Tongue (tissue), 1 donor: ENCODE measurements at regions not wholly inside any gene's neighbourhood (a gene's known extent, or its start where the extent isn't known, plus 50 kb on each side); places are given as distances from the start of the nearest gene placed in this dataset.
"Not testable (repeated sequence)": the region's sequence is repeated elsewhere in the genome, so short reads cannot be mapped to it uniquely, and the experiment has no call there.

ENCODE experiments used
- DNase-seq: peaks from one replicate; pipeline ENCODE4 v3.0.0-alpha.2; 2015

DNA sequence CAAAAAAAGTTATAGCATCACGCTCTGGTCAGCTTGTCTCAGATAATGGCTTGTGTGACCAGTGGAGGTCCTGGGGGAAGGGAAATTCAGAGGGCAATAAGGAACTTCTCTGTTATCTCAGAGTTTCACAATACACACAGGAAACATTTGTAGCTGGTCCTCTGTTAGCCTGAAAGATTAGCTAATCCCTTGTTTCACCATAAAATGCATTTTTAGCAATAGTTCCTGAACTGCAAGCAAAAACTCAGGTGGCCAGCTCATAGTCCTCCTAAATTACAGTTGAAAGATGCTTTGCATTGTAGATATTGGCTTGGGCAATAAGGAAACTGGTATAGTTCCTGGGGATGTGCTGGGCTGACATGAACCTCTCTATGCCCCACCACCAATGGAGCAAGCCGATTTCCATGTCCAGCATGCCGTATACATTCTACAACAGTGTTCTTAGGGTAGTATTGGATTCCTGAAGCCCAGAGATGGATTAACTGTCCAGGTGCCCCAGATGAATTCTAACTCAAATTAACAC, 141.5 kb upstream of the TBL1XR1 start:
- DNase-seq, result no peak

DNA sequence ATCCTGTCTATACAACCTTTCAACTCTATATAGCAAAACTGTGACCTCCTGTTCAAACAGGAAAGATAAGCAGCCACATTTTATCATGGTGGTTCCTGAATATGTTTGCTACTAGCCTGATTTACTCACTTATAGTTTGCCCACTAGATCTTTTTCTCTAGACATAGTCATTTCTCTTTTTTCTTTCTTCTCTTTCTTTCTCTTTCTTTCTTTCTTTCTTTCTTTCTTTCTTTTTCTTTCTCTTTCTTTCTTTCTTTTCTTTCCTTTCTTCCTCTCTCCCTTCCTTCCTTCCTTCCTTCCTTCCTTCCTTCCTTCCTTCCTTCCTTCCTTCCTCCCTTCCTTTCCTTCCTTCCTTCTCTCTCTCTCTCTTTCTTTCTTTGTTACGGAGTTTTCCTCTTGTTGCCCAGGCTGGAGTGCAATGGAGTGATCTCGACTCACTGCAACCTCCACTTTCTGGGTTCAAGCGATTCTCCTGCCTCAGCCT, 142.0 kb upstream of the TBL1XR1 start:
- DNase-seq, result not testable (repeated sequence)

DNA sequence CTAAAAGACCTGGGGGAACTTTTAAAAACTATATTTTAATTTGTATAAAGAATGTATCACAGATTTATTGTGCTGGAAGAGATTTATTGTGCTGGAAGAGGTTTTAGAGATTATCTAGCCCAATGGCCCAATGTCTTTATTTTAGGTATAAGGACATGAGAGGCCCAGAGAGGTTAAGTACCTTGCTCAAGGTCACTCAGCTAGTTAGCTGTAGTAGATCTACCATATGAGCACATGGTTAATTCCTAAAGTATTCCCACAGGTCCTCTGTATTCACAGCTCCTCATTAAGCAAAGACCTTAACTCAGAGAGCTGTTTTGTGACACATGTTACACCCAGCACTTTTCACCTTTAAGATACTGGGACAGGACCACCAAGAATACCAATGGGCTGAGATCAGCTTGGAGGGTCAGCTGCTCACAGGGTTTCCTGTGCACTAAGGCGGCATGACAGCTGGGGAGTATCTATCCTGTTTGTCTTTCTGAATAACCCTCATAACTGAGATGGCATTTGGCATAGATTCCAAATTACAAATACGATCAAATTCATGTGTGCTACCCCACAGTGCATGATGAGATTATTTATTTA, 143.1 kb upstream of the TBL1XR1 start:
- DNase-seq, result peak; percentile 87

DNA sequence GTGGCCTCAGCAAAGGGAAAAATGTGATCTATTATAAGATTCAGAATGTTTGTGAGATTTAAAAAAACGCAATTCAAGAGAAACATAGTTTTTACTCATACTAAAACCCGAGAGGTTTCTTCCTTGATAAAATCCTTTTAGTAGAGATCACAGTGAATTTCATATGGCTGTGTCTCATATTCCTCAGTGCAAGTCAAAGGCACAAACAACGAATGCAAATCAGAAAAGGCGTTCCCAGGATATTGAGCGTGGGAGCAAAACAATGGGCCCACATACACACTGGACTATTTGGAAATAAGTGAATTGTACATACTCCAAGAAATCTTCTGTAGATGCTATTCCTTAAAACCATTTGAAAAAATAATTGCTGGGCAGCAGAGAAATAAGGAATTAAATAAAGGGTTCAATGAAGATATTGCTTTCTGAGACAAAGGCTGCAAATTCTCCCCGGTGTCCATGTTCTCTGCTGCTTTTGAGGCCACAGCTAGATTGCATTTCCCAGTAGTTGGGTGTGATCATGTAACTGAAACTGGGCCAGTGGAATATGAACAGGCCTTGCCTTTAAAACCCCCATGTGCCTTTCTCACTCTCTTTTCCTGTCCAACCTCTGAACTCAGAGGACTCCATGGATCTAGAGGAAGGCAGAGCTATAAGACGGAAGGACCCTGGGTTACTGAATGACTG, 144.6 kb upstream of the TBL1XR1 start:
- DNase-seq, result no peak

DNA sequence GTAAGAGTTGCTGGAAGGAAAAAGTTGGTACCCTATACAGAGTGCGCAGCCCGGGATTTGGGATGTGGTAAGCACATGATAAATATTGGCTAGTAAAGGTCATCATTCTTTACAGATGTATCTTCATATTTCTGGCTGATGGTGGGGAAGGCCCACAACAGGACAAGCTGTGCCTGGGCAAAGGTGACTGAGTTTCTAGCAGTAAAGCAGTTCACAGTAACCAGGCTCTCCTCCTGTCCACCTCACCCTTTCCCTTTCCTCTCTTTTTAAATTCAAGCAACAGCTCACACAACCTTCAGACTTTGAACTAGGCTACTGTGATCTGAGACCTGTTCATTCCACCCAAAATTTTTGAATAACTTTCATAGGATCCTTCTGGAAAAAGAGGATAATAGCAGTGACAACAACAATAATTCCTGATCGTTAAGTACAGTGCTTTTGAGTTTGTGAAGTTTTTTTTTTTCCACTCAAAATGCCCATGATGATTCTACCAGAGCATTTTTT, 145.9 kb upstream of the TBL1XR1 start:
- DNase-seq, result no peak

DNA sequence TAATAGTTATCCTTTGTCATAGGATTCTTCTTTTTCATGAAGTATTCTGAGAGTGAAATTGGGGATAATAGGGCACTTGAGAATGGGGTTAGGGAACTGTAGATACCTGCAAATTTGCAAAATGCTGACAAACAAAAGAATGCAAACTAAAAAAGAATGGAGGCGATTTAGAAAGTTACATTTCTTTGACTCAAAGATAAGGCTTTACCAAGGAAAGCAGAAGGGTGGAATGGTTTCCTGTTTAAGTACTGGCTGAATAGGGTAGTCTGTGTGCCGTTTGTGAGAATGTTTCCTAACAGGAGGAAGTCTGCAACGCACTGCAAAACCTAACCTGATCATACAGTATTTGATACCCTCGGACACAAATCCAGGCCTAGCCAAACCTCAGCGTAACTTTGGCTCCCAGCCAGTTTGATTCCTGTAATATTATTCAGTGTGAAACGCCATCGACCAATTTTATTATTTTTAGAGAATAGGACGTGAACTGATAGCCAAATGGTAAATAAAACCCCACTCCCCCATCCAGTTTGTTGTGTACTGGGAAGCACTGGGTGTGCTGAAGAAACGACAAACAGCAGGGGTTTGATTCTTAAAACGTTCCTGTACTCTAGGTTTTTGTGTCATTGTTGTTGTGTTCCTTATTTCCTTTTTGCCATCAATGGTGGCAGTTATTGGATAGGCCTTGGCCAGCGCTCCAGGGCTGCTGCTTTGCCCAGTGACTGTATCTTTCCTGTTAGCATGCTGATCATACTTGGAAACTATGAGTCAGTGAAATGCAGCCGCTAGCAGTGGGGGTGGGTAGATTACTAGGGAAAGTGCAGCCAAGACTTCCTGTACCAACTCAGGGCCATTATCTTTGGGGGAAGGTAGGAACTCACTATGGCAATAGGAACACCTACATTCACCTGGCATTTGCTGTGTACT, 148.0 kb upstream of the TBL1XR1 start:
- peak; percentile 96 for DNase-seq

DNA sequence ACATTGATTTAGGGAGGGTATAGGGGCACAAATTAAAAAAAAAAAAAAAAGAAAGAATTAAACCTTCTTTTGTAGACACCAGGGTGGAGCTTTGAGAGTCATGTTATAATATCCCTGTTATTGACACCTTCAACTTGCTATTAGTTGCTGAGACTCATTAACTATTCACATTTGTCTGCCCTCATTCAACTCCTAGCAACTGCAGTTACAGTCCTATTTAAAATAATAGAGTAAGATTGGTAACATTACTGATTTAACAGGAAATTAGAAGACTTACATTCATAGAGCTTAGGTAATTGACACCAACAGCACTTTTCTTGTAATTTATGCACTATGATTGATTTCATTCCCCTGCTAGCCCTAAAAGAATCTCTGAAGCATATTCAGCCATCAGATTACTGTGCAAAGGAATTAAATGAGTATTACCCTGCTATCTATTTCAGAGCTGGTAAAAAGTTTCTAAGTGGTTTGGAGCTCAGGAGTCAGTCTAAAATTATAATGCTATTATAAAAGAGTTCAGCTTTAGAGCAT, 148.8 kb upstream of the TBL1XR1 start:
- peak; percentile 17 for DNase-seq

DNA sequence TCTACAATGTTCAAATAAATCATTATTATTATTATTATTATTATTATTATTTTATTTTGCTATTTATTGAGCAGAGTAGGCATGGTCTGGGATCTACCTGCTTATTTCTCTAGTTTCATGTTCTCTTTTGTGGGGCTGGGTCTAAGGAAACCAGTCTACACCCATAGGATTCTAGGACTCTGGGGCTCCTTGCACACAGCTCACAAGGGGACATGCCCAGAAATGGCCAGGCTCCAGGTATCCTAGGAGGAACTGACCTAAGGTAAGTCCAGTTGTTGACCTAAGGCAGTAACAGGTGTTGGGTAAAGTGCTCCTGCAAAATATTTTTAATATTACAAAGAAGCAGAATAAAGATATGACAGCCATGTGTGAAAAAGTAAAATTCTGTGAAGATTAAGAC, 149.6 kb upstream of the TBL1XR1 start:
- DNase-seq, result no peak

DNA sequence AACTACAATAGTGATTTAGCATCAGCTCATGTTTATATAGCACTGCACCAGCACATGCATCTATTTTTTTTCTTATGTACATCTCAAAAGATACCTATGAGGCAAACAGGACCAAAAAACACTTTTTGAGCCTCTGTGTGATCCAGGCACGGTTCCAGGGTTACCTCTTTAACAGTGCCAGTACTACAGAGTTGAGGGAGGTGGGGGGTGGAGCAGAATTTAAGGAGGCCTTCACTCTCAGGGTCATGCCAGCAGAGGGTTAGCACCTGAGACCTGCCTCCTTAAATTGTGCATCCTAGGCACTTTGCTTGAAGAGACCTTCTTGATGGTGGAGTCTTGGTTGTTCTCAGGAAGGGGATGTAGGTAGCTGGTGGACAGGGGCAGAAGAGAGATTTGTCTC, 150.3 kb upstream of the TBL1XR1 start:
- no peak for DNase-seq

DNA sequence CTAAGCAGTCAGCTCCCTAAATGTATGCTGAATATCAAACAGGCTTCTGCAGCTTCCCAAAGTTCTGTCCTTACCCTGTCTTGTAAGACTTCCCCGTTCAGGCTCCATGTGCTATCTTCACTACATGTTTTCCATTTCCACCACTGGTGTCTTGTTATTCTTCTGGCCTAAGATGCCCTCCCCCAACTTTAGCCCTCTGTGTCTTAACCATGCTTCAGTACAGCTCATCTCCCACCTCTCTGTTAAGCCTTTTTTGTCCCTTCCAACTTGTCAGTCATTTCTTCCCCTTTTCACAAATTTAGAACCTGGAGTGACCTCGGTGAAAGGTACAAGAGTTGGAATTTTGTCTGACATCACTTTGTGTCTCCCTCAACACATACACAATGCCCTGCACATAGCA, 151.7 kb upstream of the TBL1XR1 start:
- DNase-seq, result no peak

DNA sequence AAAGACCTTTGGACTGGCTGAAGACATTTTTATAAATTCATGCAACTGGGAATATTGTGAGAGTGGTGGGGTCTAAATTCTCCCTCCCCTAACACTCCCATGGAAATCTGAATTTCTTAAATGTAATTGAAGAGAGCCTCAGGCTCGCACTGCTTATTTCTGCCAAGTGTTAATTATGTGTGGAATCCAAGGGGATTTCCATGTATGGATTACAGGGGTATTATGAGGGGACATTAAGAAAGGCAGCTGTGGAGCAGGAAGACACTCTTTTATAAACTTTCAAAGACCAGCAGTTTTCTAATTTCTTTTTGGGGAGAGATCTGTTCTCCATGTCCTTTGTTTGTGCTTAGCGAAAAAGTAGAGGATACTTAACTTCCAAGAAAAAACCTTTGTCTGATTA, 152.1 kb upstream of the TBL1XR1 start:
- peak; percentile 66 for DNase-seq

DNA sequence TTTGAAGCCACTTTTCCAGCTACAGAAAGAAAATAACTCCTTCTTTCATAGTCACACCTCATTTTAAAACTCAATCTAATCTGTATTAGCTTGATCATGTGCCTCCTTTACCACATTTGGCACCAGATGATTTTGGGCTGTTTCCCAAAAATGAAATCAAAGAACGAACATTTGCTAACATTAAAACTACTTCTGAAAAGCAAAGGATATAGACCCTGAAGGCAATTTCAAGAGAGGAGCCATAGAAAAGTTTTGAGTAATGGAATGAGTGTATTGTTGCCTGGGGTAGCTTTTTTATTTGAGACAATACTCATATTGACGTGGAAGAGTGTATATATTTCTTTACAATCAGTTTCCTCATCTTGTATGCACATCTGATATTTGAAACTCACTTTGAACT, 152.8 kb upstream of the TBL1XR1 start:
- no peak for DNase-seq

DNA sequence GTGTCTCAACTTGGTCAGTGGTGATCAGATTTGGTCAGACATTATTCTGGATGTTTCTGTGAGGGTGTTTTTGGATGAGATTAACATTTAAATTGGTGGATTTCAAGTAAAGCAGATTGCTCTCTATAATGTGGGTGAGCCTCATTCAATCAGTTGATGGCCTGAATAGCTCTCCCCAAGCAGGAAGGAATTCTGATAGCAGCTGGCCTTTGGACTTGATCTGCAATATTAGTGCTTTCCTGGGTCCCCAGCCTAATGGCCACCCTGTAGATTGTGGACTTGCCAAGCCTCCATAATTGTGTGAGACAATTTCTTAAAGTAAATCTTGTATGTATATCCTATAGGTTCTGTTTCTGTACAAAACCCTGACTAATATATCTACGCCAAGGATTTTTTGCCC, 153.9 kb upstream of the TBL1XR1 start:
- no peak for DNase-seq

DNA sequence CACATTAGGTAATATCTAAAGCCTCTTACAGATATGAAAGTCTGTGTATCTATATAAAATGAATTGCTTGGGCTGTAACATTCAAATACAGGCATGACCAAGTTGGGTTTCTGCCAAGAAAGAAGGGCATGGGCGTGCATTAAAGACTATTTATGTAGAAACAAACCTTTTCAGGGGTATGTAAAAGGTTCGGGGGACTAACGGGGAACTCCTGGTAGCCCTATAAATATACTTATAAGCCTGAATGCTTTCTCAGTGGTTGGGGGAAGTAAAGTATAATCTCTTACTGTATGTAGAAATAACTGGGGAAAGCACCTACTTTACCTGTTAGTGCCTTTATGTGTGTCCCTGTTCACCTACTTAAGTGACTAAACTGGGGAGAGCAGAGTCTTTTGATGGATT, 154.5 kb upstream of the TBL1XR1 start:
- no peak for DNase-seq

DNA sequence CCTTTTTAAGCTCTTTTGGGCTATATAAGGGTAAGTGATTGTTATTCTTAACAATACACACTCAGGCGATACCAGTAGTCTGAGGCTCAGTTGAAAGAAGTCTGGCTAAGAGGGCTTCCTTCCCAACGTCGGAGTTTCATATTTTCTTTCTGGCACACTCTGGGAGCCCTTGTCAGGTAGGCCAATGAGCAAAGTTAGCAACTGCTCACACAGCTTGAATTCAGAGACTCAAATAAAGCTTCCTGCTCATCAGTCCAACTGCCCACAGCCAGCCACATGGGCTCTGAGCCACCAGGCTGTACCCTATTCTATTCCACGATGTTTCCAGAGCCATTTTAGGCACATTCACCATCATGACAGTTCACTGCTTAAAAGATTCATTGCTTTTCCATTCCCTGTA, 155.1 kb upstream of the TBL1XR1 start:
- peak; percentile 32 for DNase-seq

DNA sequence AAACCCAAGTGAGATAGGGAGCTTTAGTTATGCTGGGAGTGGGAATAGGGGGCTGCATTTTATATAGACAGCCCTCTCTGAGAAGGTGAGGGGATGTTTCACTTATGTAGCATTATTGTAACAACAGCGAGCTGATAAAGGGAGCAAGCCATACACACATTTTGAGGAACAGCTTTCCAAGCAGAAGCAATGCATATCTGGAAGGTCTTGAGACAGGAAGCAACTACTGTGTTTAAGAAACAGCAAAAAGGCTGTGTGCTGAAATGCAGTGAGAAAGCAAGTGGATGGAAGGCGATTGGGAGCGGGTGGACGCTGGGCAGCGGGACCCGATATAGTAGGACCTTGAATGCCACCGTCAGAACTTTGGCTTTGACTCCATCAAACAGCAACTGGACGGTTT, 155.9 kb upstream of the TBL1XR1 start:
- no peak for DNase-seq

DNA sequence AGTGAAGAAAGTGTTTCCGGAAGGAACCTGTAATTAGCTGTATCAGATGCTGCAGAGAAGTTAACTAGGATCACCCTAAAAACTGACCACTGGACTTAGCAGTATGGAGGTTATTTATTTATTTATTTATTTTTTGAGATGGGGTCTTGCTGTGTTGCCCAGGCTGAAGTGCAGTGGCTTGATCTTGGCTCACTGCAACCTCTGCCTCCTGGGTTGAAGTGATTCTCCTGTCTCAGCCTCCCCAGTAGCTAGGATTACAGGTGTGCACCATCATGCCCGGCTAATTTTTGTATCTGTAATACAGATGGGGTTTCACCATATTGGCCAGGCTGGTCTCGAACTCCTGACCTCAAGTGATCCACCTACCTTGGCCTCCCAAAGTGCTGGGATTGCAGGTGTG, 156.6 kb upstream of the TBL1XR1 start:
- DNase-seq, result not testable (repeated sequence)

DNA sequence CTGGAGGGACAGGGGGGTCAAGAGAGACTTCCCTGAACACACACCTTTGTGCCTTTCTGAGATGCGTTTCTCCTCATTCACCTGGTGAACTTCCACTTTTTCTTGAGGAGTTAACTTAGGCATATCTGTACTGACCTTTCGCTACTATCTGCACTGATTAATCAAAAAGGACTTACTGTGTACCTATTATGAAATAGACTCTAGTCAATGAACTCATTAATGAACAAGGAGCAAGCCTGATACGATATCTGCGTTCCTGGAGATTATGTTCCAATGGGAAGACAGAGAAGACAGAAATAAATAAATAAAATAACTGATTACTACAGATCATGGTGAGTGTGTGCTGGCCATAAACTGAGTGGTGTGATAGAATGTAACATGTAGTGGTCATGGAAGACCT, 157.2 kb upstream of the TBL1XR1 start:
- DNase-seq, result no peak

DNA sequence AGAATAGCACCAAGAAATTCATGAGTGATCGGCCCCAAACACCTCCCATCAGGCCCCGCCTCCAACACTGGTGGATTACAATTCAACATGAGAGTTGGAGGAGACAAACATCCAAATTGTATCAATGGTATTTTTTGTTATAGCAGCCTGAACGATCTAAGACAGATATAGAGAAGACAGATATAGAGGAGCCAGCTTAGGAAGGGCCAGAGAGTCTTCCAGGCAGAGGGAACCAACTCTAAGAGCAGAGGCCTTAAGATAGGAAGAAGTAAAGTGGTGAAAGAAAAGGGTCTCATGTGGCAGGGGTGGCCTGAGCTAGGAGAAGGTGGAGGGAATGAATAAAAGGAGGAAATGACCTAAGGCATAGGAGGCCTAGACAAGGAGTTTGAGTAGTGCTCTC, 158.8 kb upstream of the TBL1XR1 start:
- no peak for DNase-seq

DNA sequence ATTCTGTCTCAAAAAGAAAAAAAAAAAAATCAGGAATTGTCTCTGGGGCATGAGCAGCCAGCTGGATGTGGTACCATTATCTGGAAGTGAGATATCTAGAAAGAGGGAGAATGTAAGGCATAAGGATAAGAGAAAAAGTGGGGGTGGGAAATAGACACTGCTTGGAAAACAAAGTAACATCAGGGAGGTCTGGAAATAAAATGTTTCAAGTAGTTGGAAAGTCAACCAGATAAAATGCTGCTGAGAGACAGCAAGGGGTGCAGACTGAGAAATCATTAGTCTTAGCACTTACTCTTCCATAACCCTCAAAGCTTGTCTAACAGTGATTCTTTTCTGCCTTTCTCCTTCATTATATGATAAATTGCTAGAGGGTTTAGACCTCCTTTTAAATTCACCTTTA, 159.7 kb upstream of the TBL1XR1 start:
- no peak for DNase-seq

DNA sequence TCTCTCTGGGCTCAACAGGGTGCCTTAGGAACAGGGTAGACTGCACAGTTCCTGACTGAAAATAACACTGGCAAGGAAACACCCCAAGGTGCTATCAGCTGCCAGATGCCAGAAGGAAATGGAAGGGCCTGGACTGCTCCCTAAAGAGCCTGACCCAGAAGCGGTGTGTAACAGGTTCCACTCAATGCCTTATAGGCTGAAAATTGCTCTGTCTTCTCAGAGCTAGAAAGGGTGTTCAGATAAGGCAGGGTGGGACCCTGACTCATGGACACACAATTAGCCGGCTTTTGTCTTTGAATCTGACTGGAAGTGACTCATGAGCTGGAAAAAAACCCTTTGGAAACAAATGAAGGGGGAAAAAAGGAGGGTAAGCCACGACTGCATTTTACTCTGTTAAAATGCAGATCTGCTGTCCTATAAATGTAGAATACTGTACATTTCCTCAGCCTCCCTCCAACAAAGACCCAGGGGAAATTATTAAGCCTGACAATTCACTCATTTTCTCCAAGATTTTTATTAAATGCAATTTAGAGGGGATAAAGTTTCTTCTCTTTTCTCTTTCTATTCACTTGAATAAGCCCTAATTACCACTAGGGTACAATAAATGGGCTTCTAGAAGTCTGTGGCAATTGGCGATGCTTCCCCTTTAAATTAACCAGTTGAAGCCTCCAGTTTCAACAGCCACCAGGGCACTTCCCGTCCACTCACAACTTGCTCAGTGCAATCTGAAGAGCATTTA, 160.2 kb upstream of the TBL1XR1 start:
- peak; percentile 58 for DNase-seq
